MG63 (cell line): ENCODE measurements at regions not wholly inside any gene's neighbourhood (a gene's known extent, or its start where the extent isn't known, plus 50 kb on each side); places are given as distances from the start of the nearest gene placed in this dataset.
"Not testable (repeated sequence)": the region's sequence is repeated elsewhere in the genome, so short reads cannot be mapped to it uniquely, and the experiment has no call there.

Experiments used
- DNase-seq: peaks from one replicate; pipeline ENCODE4 v3.0.0-alpha.2; 2020
- H3K27me3 ChIP-seq: fragments of 250-450 bp; sonication (Bioruptor Pico); 2 replicates; pipeline ENCODE4 v1.5.1; 2020; ENCODE audit warnings: mild to moderate bottlenecking, moderate library complexity
- H3K36me3 ChIP-seq: fragments of 250-450 bp; sonication (Bioruptor Pico); 2 replicates; pipeline ENCODE4 v1.5.1; 2020; ENCODE audit warnings: mild to moderate bottlenecking, moderate library complexity
- H3K4me3 ChIP-seq: fragments of 250-450 bp; sonication (Bioruptor Pico); 2 replicates; pipeline ENCODE4 v1.5.1; 2020; ENCODE audit warnings: mild to moderate bottlenecking, moderate library complexity
- H3K9me3 ChIP-seq: fragments of 250-450 bp; sonication (Bioruptor Pico); 2 replicates; pipeline ENCODE4 v1.5.1; 2020; ENCODE audit warnings: mild to moderate bottlenecking, moderate library complexity

DNA sequence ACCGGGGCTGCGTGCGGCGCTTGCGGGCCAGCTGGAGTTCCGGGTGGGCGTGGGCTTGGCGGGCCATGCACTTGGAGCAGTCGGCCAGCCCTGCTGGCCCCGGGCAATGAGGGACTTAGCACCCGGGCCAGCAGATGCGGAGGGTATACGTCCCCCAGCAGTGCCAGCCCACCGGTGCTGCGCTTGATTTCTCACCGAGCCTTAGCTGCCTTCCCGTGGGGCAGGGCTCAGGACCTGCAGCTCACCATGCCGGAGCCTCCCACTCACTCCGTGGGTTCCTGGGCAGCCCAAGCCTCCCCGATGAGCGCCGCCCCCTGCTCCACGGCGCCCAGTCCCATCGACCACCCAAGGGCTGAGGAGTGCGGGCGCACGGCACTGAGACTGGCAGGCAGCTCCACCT is 51.4 kb upstream of the INPP4B start:
- H3K9me3 ChIP-seq, H3K36me3 ChIP-seq, H3K27me3 ChIP-seq, H3K4me3 ChIP-seq, DNase-seq: not testable (repeated sequence)

DNA sequence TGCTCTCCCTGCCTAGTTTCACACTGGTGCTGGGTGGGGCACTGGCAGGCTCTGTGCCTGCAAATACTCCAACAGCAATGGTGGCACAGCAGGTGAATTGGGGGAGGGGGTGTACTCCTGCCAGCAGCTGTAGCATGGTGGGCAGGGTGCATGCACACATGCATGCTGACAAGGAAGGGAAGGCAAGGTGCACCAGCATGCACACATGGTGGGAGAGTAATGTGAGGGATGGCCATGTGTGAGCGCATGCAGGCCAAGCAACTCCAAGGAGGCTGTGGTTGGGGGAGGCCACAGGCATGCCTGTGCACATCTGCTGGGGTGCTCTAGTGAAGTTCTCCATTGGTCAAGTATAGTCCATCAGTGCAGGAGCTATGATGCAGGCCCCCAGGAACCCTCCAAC is 54.5 kb upstream of the INPP4B start:
- no peaks in the 10 kb centered on the region for H3K36me3 ChIP-seq
- H3K9me3 ChIP-seq, result peaks cover 3% of the 10 kb centered on the region; the same call in 1 of the 2 replicates
- DNase-seq, result no peak

DNA sequence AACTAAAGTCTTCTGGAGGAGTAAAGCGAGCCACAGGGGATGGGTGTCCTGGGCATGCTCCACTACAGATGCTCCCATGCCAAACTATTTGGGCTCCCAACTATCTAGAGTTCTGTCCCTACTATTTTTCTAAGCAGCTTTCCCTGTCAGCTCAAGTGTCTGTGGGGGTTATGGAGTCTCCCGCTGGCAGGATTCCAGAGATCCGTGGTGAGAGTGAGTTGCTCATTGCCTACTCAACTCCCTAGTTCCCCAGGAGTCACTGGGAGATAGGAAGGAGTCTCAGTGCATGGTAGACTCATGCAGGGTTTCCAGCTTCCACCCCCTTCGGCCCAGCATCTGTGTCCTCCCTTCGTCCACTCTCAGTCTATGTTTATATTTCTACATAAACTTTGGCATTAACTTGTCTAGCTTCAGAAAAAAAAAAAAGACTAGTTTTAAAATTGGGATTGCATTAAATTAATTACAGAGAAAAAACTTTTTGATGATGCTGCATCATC is 55.1 kb upstream of the INPP4B start:
- H3K27me3 ChIP-seq, result no peaks in the 10 kb centered on the region
- peaks cover 3% of the 10 kb centered on the region; the same call in 1 of the 2 replicates for H3K9me3 ChIP-seq
- no peak overlapping the region for H3K4me3 ChIP-seq
- no peaks in the 10 kb centered on the region for H3K36me3 ChIP-seq
- DNase-seq, result peak; percentile 3

More for the DNA sequence above, 54.5 kb upstream of the INPP4B start:
- Histone ChIP-seq H3K4me3 (no peak overlapping the region), H3K27me3 (no peaks in the 10 kb centered on the region)

DNA sequence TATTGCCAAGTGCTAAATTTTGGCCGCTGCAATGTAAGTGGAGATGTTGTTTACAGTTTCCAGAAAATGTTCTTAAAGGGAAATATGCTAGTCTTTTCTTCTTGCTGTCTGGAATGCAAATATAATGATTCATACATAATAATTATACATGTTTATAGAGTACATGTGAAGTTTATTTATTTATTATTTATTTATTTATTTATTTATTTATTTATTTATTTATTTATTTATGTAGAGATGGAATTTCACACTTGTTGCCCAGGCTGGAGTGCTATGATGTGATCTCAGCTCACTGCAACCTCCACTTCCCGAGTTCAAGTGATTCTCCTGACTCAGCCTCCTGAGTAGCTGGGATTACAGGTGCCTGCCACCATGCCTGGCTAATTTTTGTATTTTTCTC is 57.5 kb upstream of the INPP4B start:
- H3K4me3 ChIP-seq, H3K9me3 ChIP-seq, H3K27me3 ChIP-seq, DNase-seq, H3K36me3 ChIP-seq: not testable (repeated sequence)

DNA sequence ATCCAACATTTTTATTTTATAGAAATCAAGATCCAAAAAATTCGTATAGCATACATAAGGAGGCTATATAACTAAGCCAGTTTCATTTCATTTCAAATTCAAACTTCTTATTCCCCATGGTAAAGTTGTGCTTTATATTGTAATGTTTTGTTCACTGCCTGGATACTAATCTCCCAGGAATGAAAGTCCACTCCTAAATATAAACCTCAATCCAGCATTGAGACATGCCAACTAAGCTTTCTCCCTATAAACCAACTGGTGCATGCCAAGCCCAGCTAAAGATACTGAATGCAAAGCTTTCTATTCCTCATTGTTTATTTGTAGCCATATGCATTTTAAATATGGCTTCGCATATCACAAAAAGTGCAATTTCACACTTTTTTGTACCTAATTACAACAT is 63.8 kb upstream of the INPP4B start:
- peak; percentile 4 for DNase-seq
- Histone ChIP-seq H3K9me3 (peaks cover 3% of the 10 kb centered on the region; the same call in 1 of the 2 replicates), H3K4me3 (no peak overlapping the region), H3K36me3 (no peaks in the 10 kb centered on the region), H3K27me3 (no peaks in the 10 kb centered on the region)

DNA sequence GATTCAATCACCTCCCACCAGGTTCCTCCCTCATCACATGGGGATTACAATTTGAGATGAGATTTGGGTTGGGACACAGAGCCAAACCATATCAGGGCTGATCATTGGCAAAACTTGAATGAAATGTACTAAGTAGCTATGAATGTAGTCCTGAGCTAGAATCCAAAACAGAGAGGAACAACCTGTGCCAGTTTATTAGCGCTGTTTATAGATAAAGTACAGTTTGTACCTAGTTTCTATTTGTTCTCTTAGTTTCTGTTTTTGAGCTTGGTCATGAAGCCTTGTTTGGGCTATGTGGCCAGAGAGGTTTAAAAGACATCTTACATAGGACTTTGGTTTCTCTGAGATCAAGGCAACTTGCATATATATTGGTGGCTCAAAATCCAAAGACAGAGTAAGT is 66.9 kb upstream of the INPP4B start:
- no peak for DNase-seq
- Histone ChIP-seq H3K27me3 (no peaks in the 10 kb centered on the region), H3K4me3 (no peak overlapping the region), H3K36me3 (no peaks in the 10 kb centered on the region), H3K9me3 (no peaks in the 10 kb centered on the region)

DNA sequence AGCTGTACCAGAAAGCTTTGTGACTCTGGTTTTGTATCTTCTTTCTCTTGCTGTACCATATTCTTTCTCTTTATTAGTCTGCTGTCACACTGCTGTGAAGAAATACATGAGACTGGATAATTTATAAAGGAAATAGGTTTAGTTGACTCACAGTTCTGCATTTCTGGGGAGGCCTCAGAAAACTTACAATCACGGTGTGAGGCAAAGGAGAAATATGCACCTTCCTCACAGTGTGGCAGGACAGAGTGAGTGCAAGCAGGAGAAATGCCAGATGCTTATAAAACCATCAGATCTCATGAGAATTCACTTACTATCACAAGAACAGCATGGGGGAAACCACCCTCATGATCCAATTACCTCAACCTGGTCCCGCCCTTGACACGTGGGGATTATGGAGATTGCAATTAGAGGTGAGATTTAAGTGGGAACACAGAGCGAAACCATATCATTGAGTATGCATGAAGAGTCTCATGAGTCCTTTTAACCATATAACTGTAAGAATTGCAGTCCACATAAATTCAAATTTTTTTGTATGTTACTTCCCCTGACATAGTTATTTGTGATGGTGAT is 67.4 kb upstream of the INPP4B start:
- Histone ChIP-seq H3K9me3 (no peaks in the 10 kb centered on the region), H3K27me3 (no peaks in the 10 kb centered on the region), H3K4me3 (no peak overlapping the region), H3K36me3 (no peaks in the 10 kb centered on the region)
- DNase-seq, result no peak

DNA sequence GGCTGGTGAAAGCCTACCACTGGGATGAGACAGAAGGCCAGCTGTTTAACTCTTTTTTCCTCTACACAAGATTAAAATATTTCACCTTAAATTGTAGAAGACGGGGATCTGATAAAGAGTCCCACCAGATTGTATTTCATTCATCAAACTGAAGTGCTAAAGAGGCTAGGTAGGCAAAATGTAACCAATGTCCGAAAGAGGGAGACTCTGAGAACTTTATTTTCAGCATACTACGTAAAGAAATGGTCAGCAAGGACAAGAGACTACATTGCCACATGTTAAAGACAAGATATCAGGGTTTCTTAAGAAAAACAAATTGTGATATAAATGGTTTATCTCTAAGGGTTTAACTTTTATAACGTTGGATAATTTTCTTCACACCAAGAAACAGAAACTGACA is 71.6 kb upstream of the INPP4B start:
- H3K9me3 ChIP-seq, result no peaks in the 10 kb centered on the region
- no peak for DNase-seq
- H3K27me3 ChIP-seq, result no peaks in the 10 kb centered on the region
- no peaks in the 10 kb centered on the region for H3K36me3 ChIP-seq
- H3K4me3 ChIP-seq, result no peak overlapping the region

DNA sequence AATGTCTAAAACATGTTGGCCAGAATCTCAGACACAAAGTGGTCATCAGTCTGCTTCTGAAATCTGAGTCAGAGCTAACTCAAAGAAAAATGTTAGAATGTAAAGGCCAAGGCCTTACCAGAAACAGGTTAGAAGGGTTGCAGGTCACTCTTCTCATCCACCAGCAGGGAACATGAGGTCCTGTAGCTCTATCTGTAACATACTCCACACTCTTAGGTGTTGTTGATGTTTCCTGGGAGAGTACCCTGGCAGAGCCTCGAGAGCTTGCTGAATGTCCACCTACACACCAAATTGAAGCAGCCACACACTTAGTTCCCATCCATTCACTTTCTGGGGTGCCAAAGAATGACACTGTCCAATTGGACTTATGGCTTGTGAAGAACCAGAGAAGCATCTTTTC is 76.6 kb upstream of the INPP4B start:
- no peak overlapping the region for H3K4me3 ChIP-seq
- no peak for DNase-seq
- no peaks in the 10 kb centered on the region for H3K27me3 ChIP-seq
- no peaks in the 10 kb centered on the region for H3K9me3 ChIP-seq
- H3K36me3 ChIP-seq, result no peaks in the 10 kb centered on the region

DNA sequence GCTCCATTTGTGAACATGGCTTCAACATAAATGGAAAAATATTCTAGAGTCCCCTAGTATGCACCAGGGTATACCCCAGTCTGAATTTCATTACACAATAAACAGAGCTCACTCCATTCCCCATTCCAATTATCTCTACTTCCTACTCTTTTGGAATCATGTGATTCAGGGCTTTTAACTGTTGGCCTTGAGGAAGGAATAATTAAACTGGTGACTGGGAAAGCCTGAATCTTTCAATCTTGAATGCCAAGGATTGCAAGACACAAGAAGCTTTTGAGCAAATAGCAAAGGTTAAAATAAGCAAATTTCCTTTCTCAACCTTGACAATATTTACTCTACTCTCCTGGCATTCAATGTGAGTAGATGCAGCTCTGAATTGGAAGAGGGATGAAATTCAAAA is 77.5 kb upstream of the INPP4B start:
- Histone ChIP-seq H3K9me3 (no peaks in the 10 kb centered on the region), H3K27me3 (no peaks in the 10 kb centered on the region), H3K4me3 (no peak overlapping the region), H3K36me3 (no peaks in the 10 kb centered on the region)
- no peak for DNase-seq

DNA sequence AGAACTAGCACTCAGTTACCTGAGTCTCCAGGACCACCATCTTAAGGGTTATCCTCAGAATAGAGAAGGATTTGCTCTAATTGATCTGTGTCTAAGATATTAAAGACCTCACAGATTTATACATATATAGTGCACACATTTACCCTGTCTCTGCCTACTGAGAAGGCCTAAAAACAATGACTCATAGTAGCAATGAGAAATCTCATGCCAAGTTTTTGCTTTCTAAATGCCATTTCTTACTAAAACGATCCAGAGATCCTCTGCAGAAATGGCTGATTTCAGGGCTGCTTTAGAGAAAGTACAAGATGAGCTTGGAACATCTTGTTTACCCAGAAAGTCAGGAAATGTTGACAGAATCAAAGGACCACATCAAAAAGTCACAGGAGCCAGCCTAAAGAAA is 79.1 kb upstream of the INPP4B start:
- DNase-seq, result no peak
- H3K36me3 ChIP-seq, result no peaks in the 10 kb centered on the region
- H3K9me3 ChIP-seq, result no peaks in the 10 kb centered on the region
- no peaks in the 10 kb centered on the region for H3K27me3 ChIP-seq
- H3K4me3 ChIP-seq, result no peak overlapping the region

DNA sequence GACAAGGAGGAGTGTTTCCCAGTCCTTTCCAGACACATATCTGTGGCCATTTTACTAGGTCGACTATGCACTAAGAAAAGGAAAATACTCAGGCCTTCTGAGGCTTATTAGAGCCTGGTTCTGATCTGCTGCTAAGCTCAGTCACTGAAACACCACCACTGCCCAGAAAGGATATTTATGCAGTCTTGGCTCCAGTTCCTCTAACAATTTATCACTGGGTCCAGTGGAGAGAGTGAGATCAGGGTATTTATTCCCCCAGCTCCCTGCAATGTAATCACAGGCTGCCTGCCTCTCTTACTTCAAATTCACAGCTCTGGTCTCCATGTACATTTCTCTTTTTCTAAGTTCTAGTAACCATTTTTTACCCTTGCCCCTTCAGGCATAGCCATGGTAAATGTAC is 81.6 kb upstream of the INPP4B start:
- no peaks in the 10 kb centered on the region for H3K9me3 ChIP-seq
- H3K4me3 ChIP-seq, result no peak overlapping the region
- H3K27me3 ChIP-seq, result no peaks in the 10 kb centered on the region
- H3K36me3 ChIP-seq, result no peaks in the 10 kb centered on the region
- DNase-seq, result no peak

DNA sequence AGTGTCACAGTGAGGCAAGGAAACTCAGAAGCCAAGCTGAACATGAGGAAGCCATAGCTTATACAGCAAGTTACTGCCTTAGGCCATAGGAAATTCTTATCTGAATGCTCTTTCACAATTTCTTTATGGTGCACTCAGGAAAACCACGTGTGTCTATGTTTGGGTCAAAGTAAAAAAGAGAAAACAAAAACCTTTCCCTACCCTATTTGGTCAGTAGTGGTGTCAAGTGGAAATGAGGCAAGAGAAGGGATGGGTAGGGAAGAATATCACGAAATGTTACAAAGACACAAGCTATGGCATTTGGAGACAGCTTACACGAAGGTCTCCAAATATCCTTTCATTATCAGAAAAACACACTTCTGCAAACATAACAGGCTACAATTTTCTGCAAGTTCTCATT is 83.4 kb upstream of the INPP4B start:
- Histone ChIP-seq H3K36me3 (no peaks in the 10 kb centered on the region), H3K9me3 (no peaks in the 10 kb centered on the region), H3K4me3 (no peak overlapping the region), H3K27me3 (no peaks in the 10 kb centered on the region)
- DNase-seq, result no peak

DNA sequence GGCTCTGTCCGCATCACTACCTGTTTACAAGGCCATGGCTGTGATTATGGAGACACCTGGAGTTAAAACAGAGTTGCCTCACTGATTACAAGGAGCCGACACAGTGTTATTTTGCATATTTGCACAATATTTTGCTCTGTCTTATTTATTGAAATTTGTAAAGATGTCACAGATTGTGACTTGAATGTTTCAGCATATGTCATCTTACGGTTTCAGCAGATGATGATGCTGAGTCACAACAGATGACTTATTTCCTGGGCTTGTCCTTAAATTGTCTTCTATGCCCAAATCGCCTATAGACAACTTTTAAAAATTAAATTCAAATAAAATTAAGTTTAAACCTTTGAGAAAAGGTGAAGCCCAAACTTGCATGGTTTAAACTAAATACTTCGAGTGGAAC is 87.1 kb upstream of the INPP4B start:
- no peak for DNase-seq
- H3K4me3 ChIP-seq, result no peak overlapping the region
- H3K9me3 ChIP-seq, result no peaks in the 10 kb centered on the region
- H3K27me3 ChIP-seq, result no peaks in the 10 kb centered on the region
- H3K36me3 ChIP-seq, result no peaks in the 10 kb centered on the region

DNA sequence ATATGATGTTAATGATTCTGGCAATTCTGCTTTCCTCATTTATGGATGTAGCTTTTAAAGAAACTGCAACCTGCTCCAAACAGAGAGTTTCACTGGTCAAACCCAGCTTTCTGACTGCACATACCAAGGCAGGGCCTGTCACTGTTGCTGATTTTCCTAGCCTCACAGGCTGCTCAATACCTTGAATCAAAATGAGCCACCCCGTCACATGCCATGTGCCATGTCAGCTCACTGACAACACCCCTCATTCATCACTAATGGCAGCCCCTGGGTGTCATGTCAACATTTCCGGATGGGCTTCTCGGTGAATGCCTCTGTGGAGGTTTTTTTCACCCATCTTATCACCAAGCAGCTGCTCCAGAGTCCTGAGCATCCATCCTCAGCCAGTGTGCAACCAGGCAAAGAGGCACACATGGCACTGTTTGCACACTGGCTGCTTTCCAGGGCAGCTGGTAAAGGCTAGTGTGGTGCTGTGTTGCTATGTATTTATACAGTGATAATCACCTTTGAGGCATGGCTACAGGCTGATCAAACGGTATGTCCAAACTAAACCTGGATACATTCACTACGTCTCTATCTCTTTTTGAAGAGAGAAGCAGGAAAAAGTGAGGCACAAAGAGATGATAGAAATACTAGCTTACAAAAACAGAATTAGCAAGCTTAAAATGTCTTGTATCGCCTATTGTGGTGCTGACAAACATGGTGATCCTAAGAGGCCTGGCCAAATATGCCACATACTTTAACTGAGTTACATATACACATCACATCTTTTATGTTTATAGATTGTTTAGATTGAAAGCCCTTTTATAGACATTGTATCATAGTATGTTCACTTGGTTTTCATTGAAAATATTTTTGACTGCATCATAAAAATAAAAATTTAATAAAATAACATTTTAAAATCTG is 94.6 kb upstream of the INPP4B start:
- no peak for DNase-seq
- Histone ChIP-seq H3K9me3 (no peaks in the 10 kb centered on the region), H3K4me3 (no peak overlapping the region), H3K36me3 (no peaks in the 10 kb centered on the region), H3K27me3 (no peaks in the 10 kb centered on the region)

DNA sequence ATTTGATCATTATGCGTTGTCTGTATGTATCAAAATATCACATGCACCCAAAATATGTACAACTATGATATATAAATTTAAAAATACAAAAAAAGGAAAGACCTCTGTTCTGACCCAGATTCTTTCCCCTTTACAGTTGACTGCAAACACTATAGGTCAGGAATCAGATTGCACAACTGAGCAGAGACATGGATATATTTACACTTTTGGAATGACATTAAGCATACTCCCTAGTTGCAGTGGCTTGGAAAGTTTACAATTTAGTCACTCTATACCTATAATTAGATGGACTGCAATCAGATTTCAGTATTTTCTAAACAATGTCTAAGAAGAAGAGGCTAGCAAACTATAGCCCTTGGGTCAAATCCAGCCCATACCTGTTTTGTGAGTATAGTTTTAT is 98.5 kb upstream of the INPP4B start:
- Histone ChIP-seq H3K9me3 (no peaks in the 10 kb centered on the region), H3K4me3 (no peak overlapping the region), H3K36me3 (no peaks in the 10 kb centered on the region), H3K27me3 (no peaks in the 10 kb centered on the region)
- DNase-seq, result no peak

DNA sequence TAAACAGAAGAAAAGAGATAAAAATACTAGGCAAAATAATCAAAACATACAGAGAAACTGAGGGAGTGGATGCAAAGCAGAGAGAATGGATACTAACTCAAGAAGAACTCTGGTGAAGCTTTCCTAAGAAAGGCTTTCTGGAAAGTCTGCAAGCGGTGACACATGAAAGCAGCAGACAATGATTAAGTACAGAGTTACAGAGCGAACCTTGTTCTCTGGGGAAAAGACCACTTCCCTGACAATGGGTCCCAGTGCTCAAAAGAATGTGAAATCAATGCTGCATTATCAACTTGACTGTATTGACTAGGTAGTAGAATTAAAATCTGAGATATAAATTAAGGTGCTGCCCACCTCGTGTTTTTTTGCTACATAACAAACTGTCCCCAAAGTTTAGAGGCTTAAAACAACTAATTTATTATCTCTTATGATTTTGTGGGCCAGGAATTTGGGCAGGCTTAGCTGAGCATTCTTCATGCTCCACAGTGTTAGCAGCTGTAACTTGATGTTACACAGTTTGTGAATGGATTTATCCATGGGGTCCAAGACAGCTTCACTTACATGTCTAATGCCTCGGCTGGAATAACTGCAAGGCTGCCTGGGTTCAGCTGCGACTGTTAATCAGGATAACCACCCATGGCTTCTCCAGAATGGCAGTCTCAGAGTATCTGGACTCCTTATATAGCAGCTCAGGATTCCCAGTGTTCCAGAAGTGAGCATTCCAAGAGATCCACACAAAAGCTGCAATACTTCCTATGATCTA is 106.9 kb upstream of the INPP4B start:
- no peak for DNase-seq

More for the DNA sequence above, 106.9 kb upstream of the INPP4B start:
- no peaks in the 10 kb centered on the region for H3K36me3 ChIP-seq
- H3K9me3 ChIP-seq, result no peaks in the 10 kb centered on the region
- no peak overlapping the region for H3K4me3 ChIP-seq
- no peaks in the 10 kb centered on the region for H3K27me3 ChIP-seq
